ENCODE measurements at regions not wholly inside any gene's neighbourhood (a gene's known extent, or its start where the extent isn't known, plus 50 kb on each side); places are given as distances from the start of the nearest gene placed in this dataset.

GRCh38 chr2:88855620-88856408, 164.3 kb downstream of the RPIA start:
- no peak overlapping the region for H3K4me2 ChIP-seq (ENCODE audit: low read length)
- no peak for DNase-seq
- no peak for ATAC-seq
- H3K9me2 ChIP-seq (replicated peaks; ENCODE audit: low read length) = no peaks in the 10 kb centered on the region
- H3K4me3 ChIP-seq (ENCODE audit: low read length) = no peak overlapping the region
- POLR2A ChIA-PET (ENCODE audit: unreplicated experiment) = no interaction called here
- H3K36me3 ChIP-seq (ENCODE audit: low read depth, low read length) = no peaks in the 10 kb centered on the region
- TF ChIP-seq EZH2 (IDR thresholded peaks at IDR 0.05; ENCODE audit: low read length, unreplicated experiment) (no peak), CTCF (conservative IDR thresholded peaks at IDR 0.05; ENCODE audit: low read depth, low read length) (no peak), EZH2phosphoT487 (IDR thresholded peaks at IDR 0.05; ENCODE audit: borderline replicate concordance, low read length) (no peak)
- peaks cover 84% of the 10 kb centered on the region for H3K27me3 ChIP-seq (ENCODE audit: low read length)
- intact Hi-C loops (cut with micrococcal nuclease) = no loop called here
- H3K9me3 ChIP-seq (ENCODE audit: low read length) = no peaks in the 10 kb centered on the region
- H3K4me1 ChIP-seq (ENCODE audit: insufficient read depth, low read length) = no peaks in the 10 kb centered on the region
- H3K27ac ChIP-seq (ENCODE audit: low read length) = no peak overlapping the region
- no peaks in the 10 kb centered on the region for H3F3A ChIP-seq (ENCODE audit: low read length, unreplicated experiment)
- H3K9ac ChIP-seq (ENCODE audit: low read length) = no peak overlapping the region
- no peaks in the 10 kb centered on the region for H4K20me1 ChIP-seq (ENCODE audit: low read length)
- no TSS peak for BruUV-seq (replicated peaks)
- CTCF ChIA-PET = interaction anchor here (0.6 kb wide), 1 partner anchor 79 kb away, joined by 3 read pairs; no protein-coding TSS in a partner anchor
- H2AFZ ChIP-seq (ENCODE audit: low read length) = no peak overlapping the region
- H3K79me2 ChIP-seq (ENCODE audit: low read length) = no peaks in the 10 kb centered on the region

GRCh38 chr2:88856409-88857135, 165.1 kb downstream of the RPIA start:
- Histone ChIP-seq H3K9ac (ENCODE audit: low read length) (no peak overlapping the region), H3K4me1 (ENCODE audit: insufficient read depth, low read length) (no peaks in the 10 kb centered on the region), H3K4me3 (ENCODE audit: low read length) (no peak overlapping the region), H3K36me3 (ENCODE audit: low read depth, low read length) (no peaks in the 10 kb centered on the region), H3K9me2 (replicated peaks; ENCODE audit: low read length) (no peaks in the 10 kb centered on the region), H3K27me3 (ENCODE audit: low read length) (peaks cover 84% of the 10 kb centered on the region), H3K4me2 (ENCODE audit: low read length) (no peak overlapping the region), H3K79me2 (ENCODE audit: low read length) (no peaks in the 10 kb centered on the region), H4K20me1 (ENCODE audit: low read length) (no peaks in the 10 kb centered on the region), H3K9me3 (ENCODE audit: low read length) (no peaks in the 10 kb centered on the region), H3K27ac (ENCODE audit: low read length) (no peak overlapping the region), H3F3A (ENCODE audit: low read length, unreplicated experiment) (no peaks in the 10 kb centered on the region), H2AFZ (ENCODE audit: low read length) (no peak overlapping the region)
- ChIA-PET POLR2A (ENCODE audit: unreplicated experiment) (no interaction called here), CTCF (no interaction called here)
- no TSS peak for BruUV-seq (replicated peaks)
- DNase-seq = no peak
- no peak for ATAC-seq
- intact Hi-C loops (cut with micrococcal nuclease) = no loop called here
- no peak for TF ChIP-seq CTCF (conservative IDR thresholded peaks at IDR 0.05; ENCODE audit: low read depth, low read length)
- no peak for TF ChIP-seq EZH2phosphoT487 (IDR thresholded peaks at IDR 0.05; ENCODE audit: borderline replicate concordance, low read length)
- no peak for TF ChIP-seq EZH2 (IDR thresholded peaks at IDR 0.05; ENCODE audit: low read length, unreplicated experiment)

- no peak overlapping the region for H2AFZ ChIP-seq (ENCODE audit: low read length)
- no peaks in the 10 kb centered on the region for H3F3A ChIP-seq (ENCODE audit: low read length, unreplicated experiment)
- ATAC-seq = no peak
- CTCF ChIA-PET = no interaction called here
- H3K79me2 ChIP-seq (ENCODE audit: low read length) = no peaks in the 10 kb centered on the region
- TF ChIP-seq CTCF (conservative IDR thresholded peaks at IDR 0.05; ENCODE audit: low read depth, low read length) (no peak), EZH2phosphoT487 (IDR thresholded peaks at IDR 0.05; ENCODE audit: borderline replicate concordance, low read length) (no peak), EZH2 (IDR thresholded peaks at IDR 0.05; ENCODE audit: low read length, unreplicated experiment) (no peak)
- no peak for DNase-seq
- POLR2A ChIA-PET (ENCODE audit: unreplicated experiment) = no interaction called here
- no peaks in the 10 kb centered on the region for H4K20me1 ChIP-seq (ENCODE audit: low read length)
- H3K9me3 ChIP-seq (ENCODE audit: low read length) = no peaks in the 10 kb centered on the region
- H3K4me2 ChIP-seq (ENCODE audit: low read length) = no peak overlapping the region
- no peaks in the 10 kb centered on the region for H3K36me3 ChIP-seq (ENCODE audit: low read depth, low read length)
- H3K4me3 ChIP-seq (ENCODE audit: low read length) = no peak overlapping the region
- no peaks in the 10 kb centered on the region for H3K4me1 ChIP-seq (ENCODE audit: insufficient read depth, low read length)
- H3K27ac ChIP-seq (ENCODE audit: low read length) = no peak overlapping the region
- peaks cover 83% of the 10 kb centered on the region for H3K27me3 ChIP-seq (ENCODE audit: low read length)
- no peak overlapping the region for H3K9ac ChIP-seq (ENCODE audit: low read length)
- BruUV-seq (replicated peaks) = no TSS peak
- no peaks in the 10 kb centered on the region for H3K9me2 ChIP-seq (replicated peaks; ENCODE audit: low read length)
- intact Hi-C loops (cut with micrococcal nuclease) = no loop called here
Measured at GRCh38 chr2:88857274-88857741, 165.8 kb downstream of the RPIA start.
